ENCODE measurements at regions not wholly inside any gene's neighbourhood (a gene's known extent, or its start where the extent isn't known, plus 50 kb on each side); places are given as distances from the start of the nearest gene placed in this dataset.

- TF ChIP-seq TAF1 (IDR thresholded peaks at IDR 0.05; ENCODE audit: borderline replicate concordance, insufficient read depth, low read length) (no peak), FOXP2 (optimal IDR thresholded peaks at IDR 0.05; ENCODE audit: borderline replicate concordance, extremely low read depth, extremely low read length, insufficient read depth) (no peak), POLR2AphosphoS5 (IDR thresholded peaks at IDR 0.05; ENCODE audit: low read depth, low read length) (no peak), REST (IDR thresholded peaks at IDR 0.05; ENCODE audit: insufficient read depth in 1 of 2, low read depth in 2 of 2, low read length in 2 of 2) (no peak), SIN3A (IDR thresholded peaks at IDR 0.05; ENCODE audit: borderline replicate concordance, insufficient read depth, low read length) (no peak)
These were observed 443.2 kb upstream of the TBL1XR1 start for GRCh38 chr3:177640319-177640965.

DNA sequence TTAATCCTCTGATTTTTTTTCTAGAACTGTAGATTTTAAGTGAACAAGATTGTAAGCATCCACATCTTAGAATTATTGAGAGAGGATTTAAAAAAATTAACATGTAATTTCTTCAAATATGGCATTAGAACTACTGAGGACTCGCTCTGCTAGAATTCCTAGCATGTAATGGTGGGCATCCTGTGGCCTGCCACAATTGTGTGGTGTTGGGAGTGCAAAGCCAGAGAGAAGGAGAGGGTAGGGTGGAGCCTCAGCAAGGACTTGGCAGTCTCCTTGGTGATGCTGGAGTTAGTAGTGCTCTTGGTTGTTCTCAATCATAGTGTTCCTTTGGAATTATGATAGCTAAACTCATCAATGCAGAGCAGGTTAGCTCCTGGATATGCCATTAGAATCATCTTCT lies 443.9 kb upstream of the TBL1XR1 start:
- TF ChIP-seq REST (IDR thresholded peaks at IDR 0.05; ENCODE audit: insufficient read depth in 1 of 2, low read depth in 2 of 2, low read length in 2 of 2) (no peak), FOXP2 (optimal IDR thresholded peaks at IDR 0.05; ENCODE audit: borderline replicate concordance, extremely low read depth, extremely low read length, insufficient read depth) (no peak), SIN3A (IDR thresholded peaks at IDR 0.05; ENCODE audit: borderline replicate concordance, insufficient read depth, low read length) (no peak), POLR2AphosphoS5 (IDR thresholded peaks at IDR 0.05; ENCODE audit: low read depth, low read length) (no peak), TAF1 (IDR thresholded peaks at IDR 0.05; ENCODE audit: borderline replicate concordance, insufficient read depth, low read length) (no peak)

DNA sequence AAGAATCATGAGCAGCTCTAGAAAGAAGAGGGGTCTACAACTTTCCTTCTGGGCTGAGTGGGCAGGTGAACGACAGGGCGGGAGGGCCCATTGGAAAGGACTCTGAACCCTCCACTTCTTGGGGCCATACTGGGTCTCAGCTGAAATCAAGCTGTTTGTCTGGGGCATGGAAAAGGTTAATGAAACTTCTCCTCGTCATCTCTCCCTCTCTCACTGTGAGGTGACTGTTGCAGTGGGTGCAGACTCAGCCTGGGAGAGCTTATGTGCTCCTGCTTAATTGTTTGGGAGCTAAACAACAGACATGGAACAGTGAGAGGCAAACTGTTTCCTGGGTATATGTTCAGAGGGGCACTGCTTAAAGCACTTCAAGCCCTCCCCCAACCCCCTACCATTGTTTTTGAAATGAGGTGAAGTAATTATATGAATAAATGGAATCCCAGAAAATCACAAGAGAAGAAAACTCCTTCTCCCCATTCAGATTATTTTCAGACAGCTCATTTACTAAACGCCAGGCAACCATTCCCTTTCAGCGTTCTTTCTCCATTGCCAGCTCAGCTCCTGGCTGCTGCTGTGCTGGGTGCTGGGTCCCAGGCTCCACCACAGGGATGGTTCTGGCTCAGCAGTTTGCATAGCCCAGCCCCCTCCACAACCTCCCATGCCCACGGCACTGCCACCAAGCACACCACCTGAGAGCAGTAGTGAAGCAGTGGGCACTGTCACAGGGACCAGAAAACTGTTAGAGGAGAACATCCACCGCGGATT lies 444.9 kb upstream of the TBL1XR1 start:
- TF ChIP-seq POLR2AphosphoS5 (IDR thresholded peaks at IDR 0.05; ENCODE audit: low read depth, low read length): no peak
- TF ChIP-seq TAF1 (IDR thresholded peaks at IDR 0.05; ENCODE audit: borderline replicate concordance, insufficient read depth, low read length): no peak
- no peak for TF ChIP-seq SIN3A (IDR thresholded peaks at IDR 0.05; ENCODE audit: borderline replicate concordance, insufficient read depth, low read length)
- no peak for TF ChIP-seq REST (IDR thresholded peaks at IDR 0.05; ENCODE audit: insufficient read depth in 1 of 2, low read depth in 2 of 2, low read length in 2 of 2)
- no peak for TF ChIP-seq FOXP2 (optimal IDR thresholded peaks at IDR 0.05; ENCODE audit: borderline replicate concordance, extremely low read depth, extremely low read length, insufficient read depth)

- no peak for TF ChIP-seq TAF1 (IDR thresholded peaks at IDR 0.05; ENCODE audit: borderline replicate concordance, insufficient read depth, low read length)
- no peak for TF ChIP-seq POLR2AphosphoS5 (IDR thresholded peaks at IDR 0.05; ENCODE audit: low read depth, low read length)
- no peak for TF ChIP-seq SIN3A (IDR thresholded peaks at IDR 0.05; ENCODE audit: borderline replicate concordance, insufficient read depth, low read length)
- no peak for TF ChIP-seq FOXP2 (optimal IDR thresholded peaks at IDR 0.05; ENCODE audit: borderline replicate concordance, extremely low read depth, extremely low read length, insufficient read depth)
- no peak for TF ChIP-seq REST (IDR thresholded peaks at IDR 0.05; ENCODE audit: insufficient read depth in 1 of 2, low read depth in 2 of 2, low read length in 2 of 2)
These were observed 445.5 kb upstream of the TBL1XR1 start for GRCh38 chr3:177642804-177643125.
